SK-N-SH treated with all-trans-retinoic acid at 6 μM for 48 hours (cell line): ENCODE measurements at regions not wholly inside any gene's neighbourhood (a gene's known extent, or its start where the extent isn't known, plus 50 kb on each side); places are given as distances from the start of the nearest gene placed in this dataset.

Experiments
- ATAC-seq: fragments of 200-7000 bp; cut with Tn5 transposase; 3 replicates; pipeline ENCODE4 v1.9.1; 2020; ENCODE audit warnings: mild to moderate bottlenecking, moderate library complexity
- BACH2 ChIP-seq: fragments of 250-450 bp; sonication (Bioruptor Pico); IDR thresholded peaks from 2 replicates; pipeline ENCODE4 v1.9.0; 2021; ENCODE audit warnings: mild to moderate bottlenecking, borderline replicate concordance
- ESRRG ChIP-seq: fragments of 250-450 bp; sonication (Bioruptor Pico); IDR thresholded peaks from 2 replicates; pipeline ENCODE4 v1.6.1; 2021; ENCODE audit warnings: mild to moderate bottlenecking
- ISL1 ChIP-seq: fragments of 250-450 bp; sonication (Bioruptor Pico); IDR thresholded peaks from 2 replicates; pipeline ENCODE4 v2.1.2; 2022; ENCODE audit warnings: mild to moderate bottlenecking, moderate library complexity
- OSR1 ChIP-seq: fragments of 250-450 bp; sonication (Bioruptor Pico); IDR thresholded peaks from 2 replicates; pipeline ENCODE4 v1.8.0; 2022; ENCODE audit warnings: moderate library complexity, mild to moderate bottlenecking, inconsistent platforms
- PPARA ChIP-seq: fragments of 250-450 bp; sonication (Bioruptor Pico); IDR thresholded peaks from 2 replicates; pipeline ENCODE4 v1.5.0; 2020; ENCODE audit warnings: mild to moderate bottlenecking, borderline replicate concordance
- RARB ChIP-seq: fragments of 250-450 bp; sonication (Bioruptor Pico); IDR thresholded peaks from 2 replicates; pipeline ENCODE4 v1.8.0; 2021; ENCODE audit warnings: mild to moderate bottlenecking, moderate library complexity
- SNAI2 ChIP-seq: fragments of 250-450 bp; sonication (Bioruptor Pico); IDR thresholded peaks from 2 replicates; pipeline ENCODE4 v1.5.0; 2020; ENCODE audit warnings: mild to moderate bottlenecking, moderate library complexity
- TOX ChIP-seq: fragments of 250-450 bp; sonication (Bioruptor Pico); IDR thresholded peaks from 2 replicates; pipeline ENCODE4 v1.8.0; 2021; ENCODE audit warnings: mild to moderate bottlenecking, moderate library complexity, borderline replicate concordance
- ZFP3 ChIP-seq: fragments of 250-450 bp; sonication (Bioruptor Pico); IDR thresholded peaks from 2 replicates; pipeline ENCODE4 v1.5.0; 2020; ENCODE audit warnings: mild to moderate bottlenecking, moderate library complexity
- ZFP30 ChIP-seq: fragments of 450-650 bp; formaldehyde crosslinking; IDR thresholded peaks from 2 replicates; pipeline ENCODE4 v1.5.0; 2022; ENCODE audit warnings: mild to moderate bottlenecking, moderate library complexity
- ZNF565 ChIP-seq: fragments of 450-650 bp; formaldehyde crosslinking; conservative IDR thresholded peaks from 2 replicates; pipeline ENCODE4 v1.5.0; 2020; ENCODE audit warnings: low read depth, mild to moderate bottlenecking, moderate library complexity
- ZNF70 ChIP-seq: fragments of 450-650 bp; formaldehyde crosslinking; IDR thresholded peaks from 2 replicates; pipeline ENCODE4 v1.5.0; 2020; ENCODE audit warnings: mild to moderate bottlenecking, moderate library complexity
- ZNF8 ChIP-seq: fragments of 450-650 bp; formaldehyde crosslinking; IDR thresholded peaks from 2 replicates; pipeline ENCODE4 v1.5.0; 2020; ENCODE audit warnings: mild to moderate bottlenecking, moderate library complexity
- TF ChIP-seq, protein P1 (sequence below): fragments of 250-450 bp; sonication (Bioruptor Pico); IDR thresholded peaks from 2 replicates; pipeline ENCODE4 v1.5.1; 2020; ENCODE audit warnings: low read depth, mild to moderate bottlenecking, moderate library complexity
- TF ChIP-seq, protein P2 (sequence below): fragments of 250-450 bp; sonication (Bioruptor Pico); IDR thresholded peaks from 2 replicates; pipeline ENCODE4 v1.8.0; 2020; ENCODE audit warnings: mild to moderate bottlenecking, moderate library complexity, borderline replicate concordance
- TF ChIP-seq, protein P3 (sequence below): fragments of 250-450 bp; sonication (Bioruptor Pico); IDR thresholded peaks from 2 replicates; pipeline ENCODE4 v1.5.1; 2021; ENCODE audit warnings: mild to moderate bottlenecking, moderate library complexity
- TF ChIP-seq, protein P4 (sequence below): fragments of 250-450 bp; sonication (Bioruptor Pico); IDR thresholded peaks from 2 replicates; pipeline ENCODE4 v1.8.0; 2021; ENCODE audit warnings: low read depth, mild to moderate bottlenecking, moderate library complexity, borderline replicate concordance
- TF ChIP-seq, protein P5 (sequence below): fragments of 250-450 bp; sonication (Bioruptor Pico); IDR thresholded peaks from 2 replicates; pipeline ENCODE4 v1.5.0; 2020; ENCODE audit warnings: mild to moderate bottlenecking, moderate library complexity

DNA sequence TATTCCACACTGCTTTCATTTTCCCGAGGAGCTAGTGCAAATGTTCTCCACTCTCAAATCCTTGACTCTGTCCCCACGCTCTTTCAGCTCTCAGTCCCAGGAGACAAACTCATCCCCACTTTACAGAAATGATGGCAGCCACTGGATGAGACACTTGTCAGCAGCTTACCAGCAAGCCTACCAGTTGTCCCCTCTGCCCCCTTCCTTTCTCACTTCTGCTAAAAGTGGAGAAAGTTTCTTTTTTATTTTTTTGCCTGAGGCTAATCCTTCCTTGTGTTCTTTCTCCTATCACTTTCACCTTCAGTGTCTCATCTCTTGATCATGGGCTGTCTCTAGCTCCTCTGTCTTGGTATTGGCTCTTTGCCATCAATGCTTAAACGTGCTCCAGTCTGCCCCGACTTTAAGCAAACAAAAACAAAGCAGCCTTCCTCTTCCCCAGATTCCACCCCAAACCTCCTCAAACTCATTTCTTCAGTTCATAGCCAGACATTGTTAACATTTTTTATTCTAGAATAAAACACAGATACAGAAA, 64.5 kb downstream of the TTC32 start (continued):
- TF ChIP-seq, protein P1, sequence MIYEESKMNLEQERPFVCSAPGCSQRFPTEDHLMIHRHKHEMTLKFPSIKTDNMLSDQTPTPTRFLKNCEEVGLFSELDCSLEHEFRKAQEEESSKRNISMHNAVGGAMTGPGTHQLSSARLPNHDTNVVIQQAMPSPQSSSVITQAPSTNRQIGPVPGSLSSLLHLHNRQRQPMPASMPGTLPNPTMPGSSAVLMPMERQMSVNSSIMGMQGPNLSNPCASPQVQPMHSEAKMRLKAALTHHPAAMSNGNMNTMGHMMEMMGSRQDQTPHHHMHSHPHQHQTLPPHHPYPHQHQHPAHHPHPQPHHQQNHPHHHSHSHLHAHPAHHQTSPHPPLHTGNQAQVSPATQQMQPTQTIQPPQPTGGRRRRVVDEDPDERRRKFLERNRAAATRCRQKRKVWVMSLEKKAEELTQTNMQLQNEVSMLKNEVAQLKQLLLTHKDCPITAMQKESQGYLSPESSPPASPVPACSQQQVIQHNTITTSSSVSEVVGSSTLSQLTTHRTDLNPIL (CRISPR knock-in tag) = no peak
- TF ChIP-seq BACH2 (CRISPR knock-in tag) (no peak), SNAI2 (CRISPR knock-in tag) (no peak), ZNF70 (CRISPR knock-in tag) (no peak), RARB (CRISPR knock-in tag) (no peak)
- TF ChIP-seq, protein P2, sequence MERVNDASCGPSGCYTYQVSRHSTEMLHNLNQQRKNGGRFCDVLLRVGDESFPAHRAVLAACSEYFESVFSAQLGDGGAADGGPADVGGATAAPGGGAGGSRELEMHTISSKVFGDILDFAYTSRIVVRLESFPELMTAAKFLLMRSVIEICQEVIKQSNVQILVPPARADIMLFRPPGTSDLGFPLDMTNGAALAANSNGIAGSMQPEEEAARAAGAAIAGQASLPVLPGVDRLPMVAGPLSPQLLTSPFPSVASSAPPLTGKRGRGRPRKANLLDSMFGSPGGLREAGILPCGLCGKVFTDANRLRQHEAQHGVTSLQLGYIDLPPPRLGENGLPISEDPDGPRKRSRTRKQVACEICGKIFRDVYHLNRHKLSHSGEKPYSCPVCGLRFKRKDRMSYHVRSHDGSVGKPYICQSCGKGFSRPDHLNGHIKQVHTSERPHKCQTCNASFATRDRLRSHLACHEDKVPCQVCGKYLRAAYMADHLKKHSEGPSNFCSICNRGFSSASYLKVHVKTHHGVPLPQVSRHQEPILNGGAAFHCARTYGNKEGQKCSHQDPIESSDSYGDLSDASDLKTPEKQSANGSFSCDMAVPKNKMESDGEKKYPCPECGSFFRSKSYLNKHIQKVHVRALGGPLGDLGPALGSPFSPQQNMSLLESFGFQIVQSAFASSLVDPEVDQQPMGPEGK (CRISPR knock-in tag) = no peak
- TF ChIP-seq, protein P3, sequence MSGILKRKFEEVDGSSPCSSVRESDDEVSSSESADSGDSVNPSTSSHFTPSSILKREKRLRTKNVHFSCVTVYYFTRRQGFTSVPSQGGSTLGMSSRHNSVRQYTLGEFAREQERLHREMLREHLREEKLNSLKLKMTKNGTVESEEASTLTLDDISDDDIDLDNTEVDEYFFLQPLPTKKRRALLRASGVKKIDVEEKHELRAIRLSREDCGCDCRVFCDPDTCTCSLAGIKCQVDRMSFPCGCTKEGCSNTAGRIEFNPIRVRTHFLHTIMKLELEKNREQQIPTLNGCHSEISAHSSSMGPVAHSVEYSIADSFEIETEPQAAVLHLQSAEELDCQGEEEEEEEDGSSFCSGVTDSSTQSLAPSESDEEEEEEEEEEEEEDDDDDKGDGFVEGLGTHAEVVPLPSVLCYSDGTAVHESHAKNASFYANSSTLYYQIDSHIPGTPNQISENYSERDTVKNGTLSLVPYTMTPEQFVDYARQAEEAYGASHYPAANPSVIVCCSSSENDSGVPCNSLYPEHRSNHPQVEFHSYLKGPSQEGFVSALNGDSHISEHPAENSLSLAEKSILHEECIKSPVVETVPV (CRISPR knock-in tag) = no peak

DNA sequence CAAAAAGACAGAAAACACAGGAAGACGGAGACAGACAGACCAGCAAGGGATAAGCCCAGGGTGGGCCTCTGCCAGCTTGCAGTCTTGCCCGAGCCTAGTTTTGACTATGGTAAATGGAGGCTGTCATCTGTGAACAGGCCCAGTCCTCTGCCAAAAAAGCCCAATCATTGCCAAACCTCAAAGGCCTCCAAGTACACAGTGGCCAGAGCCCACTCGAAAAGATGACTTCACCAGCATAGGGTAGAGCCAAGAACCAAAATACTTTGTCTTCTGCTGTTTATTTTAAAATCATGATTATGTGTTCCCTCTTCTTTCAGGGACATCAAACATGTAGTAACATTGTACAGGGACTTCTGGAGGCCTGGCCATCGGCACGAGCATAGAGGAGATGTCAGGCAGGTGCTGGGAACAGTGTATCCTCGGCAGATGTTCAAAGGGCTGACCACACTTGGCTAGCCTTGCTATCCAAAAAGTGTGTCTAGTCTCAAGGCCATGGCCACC, 66.0 kb downstream of the TTC32 start:
- TF ChIP-seq BACH2 (CRISPR knock-in tag) = no peak
- no peak for TF ChIP-seq TOX (CRISPR knock-in tag)
- TF ChIP-seq ISL1 = no peak
- TF ChIP-seq, protein P4, sequence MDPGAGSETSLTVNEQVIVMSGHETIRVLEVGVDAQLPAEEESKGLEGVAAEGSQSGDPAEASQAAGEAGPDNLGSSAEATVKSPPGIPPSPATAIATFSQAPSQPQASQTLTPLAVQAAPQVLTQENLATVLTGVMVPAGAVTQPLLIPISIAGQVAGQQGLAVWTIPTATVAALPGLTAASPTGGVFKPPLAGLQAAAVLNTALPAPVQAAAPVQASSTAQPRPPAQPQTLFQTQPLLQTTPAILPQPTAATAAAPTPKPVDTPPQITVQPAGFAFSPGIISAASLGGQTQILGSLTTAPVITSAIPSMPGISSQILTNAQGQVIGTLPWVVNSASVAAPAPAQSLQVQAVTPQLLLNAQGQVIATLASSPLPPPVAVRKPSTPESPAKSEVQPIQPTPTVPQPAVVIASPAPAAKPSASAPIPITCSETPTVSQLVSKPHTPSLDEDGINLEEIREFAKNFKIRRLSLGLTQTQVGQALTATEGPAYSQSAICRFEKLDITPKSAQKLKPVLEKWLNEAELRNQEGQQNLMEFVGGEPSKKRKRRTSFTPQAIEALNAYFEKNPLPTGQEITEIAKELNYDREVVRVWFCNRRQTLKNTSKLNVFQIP (CRISPR knock-in tag) = no peak
- TF ChIP-seq ZFP30 (CRISPR knock-in tag) = no peak
- TF ChIP-seq, protein P1 (CRISPR knock-in tag) = no peak
- TF ChIP-seq, protein P3 (CRISPR knock-in tag) = no peak
- TF ChIP-seq PPARA (CRISPR knock-in tag) = no peak
- no peak for TF ChIP-seq ZNF8 (CRISPR knock-in tag)
- TF ChIP-seq RARB (CRISPR knock-in tag) = no peak
- TF ChIP-seq, protein P2 (CRISPR knock-in tag) = no peak
- TF ChIP-seq ZNF565 (CRISPR knock-in tag) = no peak
- TF ChIP-seq ZNF70 (CRISPR knock-in tag) = no peak
- ATAC-seq = no peak

DNA sequence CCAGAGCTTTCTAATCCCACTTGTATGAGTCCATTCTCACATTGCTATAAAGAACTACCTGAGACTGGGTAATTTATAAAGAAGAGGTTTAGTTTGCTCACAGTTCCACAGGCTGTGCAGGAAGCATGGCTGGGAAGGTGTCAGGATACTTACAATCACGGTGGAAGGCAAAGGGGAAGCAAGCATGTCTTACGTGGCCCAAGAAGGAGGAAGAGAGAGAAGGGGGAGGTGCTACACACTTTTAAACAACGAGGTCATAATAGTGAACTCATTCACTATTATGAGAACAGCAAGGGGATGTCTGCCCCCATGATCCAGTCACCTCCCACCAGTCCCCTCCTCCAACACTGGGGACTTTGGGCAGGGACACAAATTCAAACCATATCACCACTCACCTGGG, 67.8 kb downstream of the TTC32 start:
- no peak for ATAC-seq
- TF ChIP-seq PPARA (CRISPR knock-in tag) (no peak), OSR1 (CRISPR knock-in tag) (no peak), RARB (CRISPR knock-in tag) (no peak), TOX (CRISPR knock-in tag) (no peak), ZFP3 (CRISPR knock-in tag) (no peak), ESRRG (CRISPR knock-in tag) (no peak), SNAI2 (CRISPR knock-in tag) (no peak)
- TF ChIP-seq, protein P5, sequence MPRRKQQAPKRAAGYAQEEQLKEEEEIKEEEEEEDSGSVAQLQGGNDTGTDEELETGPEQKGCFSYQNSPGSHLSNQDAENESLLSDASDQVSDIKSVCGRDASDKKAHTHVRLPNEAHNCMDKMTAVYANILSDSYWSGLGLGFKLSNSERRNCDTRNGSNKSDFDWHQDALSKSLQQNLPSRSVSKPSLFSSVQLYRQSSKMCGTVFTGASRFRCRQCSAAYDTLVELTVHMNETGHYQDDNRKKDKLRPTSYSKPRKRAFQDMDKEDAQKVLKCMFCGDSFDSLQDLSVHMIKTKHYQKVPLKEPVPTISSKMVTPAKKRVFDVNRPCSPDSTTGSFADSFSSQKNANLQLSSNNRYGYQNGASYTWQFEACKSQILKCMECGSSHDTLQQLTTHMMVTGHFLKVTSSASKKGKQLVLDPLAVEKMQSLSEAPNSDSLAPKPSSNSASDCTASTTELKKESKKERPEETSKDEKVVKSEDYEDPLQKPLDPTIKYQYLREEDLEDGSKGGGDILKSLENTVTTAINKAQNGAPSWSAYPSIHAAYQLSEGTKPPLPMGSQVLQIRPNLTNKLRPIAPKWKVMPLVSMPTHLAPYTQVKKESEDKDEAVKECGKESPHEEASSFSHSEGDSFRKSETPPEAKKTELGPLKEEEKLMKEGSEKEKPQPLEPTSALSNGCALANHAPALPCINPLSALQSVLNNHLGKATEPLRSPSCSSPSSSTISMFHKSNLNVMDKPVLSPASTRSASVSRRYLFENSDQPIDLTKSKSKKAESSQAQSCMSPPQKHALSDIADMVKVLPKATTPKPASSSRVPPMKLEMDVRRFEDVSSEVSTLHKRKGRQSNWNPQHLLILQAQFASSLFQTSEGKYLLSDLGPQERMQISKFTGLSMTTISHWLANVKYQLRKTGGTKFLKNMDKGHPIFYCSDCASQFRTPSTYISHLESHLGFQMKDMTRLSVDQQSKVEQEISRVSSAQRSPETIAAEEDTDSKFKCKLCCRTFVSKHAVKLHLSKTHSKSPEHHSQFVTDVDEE = no peak
- TF ChIP-seq, protein P2 (CRISPR knock-in tag) = no peak
